ENCODE measurements at regions not wholly inside any gene's neighbourhood (a gene's known extent, or its start where the extent isn't known, plus 50 kb on each side); places are given as distances from the start of the nearest gene placed in this dataset.

DNA sequence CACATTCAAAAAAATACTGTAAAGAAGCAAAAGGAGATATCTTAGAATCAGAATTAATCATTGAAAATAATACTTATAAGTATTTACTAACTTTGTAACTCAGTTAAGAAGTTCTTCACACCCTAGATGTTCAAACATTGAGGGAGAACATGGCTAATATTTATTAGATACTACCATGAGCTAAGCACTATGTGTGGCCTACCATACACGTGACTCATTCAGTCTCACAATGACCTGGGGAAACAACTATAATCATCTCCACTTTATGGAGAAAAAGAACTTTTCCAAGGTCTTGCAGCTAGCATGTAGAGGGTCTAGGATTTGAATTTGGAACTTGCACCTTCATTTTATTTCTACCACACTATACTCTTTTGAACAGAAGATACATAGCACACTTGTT is 361.9 kb upstream of the CFAP20DC start:
- TF ChIP-seq CTCF (conservative IDR thresholded peaks at IDR 0.05; ENCODE audit: low read depth in 2 of 2) (no peak), EZH2phosphoT487 (IDR thresholded peaks at IDR 0.05; ENCODE audit: unreplicated experiment) (no peak), CREB1 (CRISPR knock-in tag; IDR thresholded peaks at IDR 0.05; ENCODE audit: low read depth) (no peak), EZH2 (IDR thresholded peaks at IDR 0.05; ENCODE audit: low read depth, unreplicated experiment) (no peak), POLR2AphosphoS5 (IDR thresholded peaks at IDR 0.05; ENCODE audit: low read depth) (no peak), ZNF114 (CRISPR knock-in tag; IDR thresholded peaks at IDR 0.05) (no peak), ETS1 (IDR thresholded peaks at IDR 0.05) (no peak), JUNB (IDR thresholded peaks at IDR 0.05; ENCODE audit: unreplicated experiment) (no peak), ZNF462 (CRISPR knock-in tag; IDR thresholded peaks at IDR 0.05) (no peak)
- TF ChIP-seq, protein P1, sequence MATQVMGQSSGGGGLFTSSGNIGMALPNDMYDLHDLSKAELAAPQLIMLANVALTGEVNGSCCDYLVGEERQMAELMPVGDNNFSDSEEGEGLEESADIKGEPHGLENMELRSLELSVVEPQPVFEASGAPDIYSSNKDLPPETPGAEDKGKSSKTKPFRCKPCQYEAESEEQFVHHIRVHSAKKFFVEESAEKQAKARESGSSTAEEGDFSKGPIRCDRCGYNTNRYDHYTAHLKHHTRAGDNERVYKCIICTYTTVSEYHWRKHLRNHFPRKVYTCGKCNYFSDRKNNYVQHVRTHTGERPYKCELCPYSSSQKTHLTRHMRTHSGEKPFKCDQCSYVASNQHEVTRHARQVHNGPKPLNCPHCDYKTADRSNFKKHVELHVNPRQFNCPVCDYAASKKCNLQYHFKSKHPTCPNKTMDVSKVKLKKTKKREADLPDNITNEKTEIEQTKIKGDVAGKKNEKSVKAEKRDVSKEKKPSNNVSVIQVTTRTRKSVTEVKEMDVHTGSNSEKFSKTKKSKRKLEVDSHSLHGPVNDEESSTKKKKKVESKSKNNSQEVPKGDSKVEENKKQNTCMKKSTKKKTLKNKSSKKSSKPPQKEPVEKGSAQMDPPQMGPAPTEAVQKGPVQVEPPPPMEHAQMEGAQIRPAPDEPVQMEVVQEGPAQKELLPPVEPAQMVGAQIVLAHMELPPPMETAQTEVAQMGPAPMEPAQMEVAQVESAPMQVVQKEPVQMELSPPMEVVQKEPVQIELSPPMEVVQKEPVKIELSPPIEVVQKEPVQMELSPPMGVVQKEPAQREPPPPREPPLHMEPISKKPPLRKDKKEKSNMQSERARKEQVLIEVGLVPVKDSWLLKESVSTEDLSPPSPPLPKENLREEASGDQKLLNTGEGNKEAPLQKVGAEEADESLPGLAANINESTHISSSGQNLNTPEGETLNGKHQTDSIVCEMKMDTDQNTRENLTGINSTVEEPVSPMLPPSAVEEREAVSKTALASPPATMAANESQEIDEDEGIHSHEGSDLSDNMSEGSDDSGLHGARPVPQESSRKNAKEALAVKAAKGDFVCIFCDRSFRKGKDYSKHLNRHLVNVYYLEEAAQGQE (IDR thresholded peaks at IDR 0.05; ENCODE audit: unreplicated experiment) = no peak
